Esophagus muscularis mucosa (tissue), 4 donors: ENCODE measurements at regions not wholly inside any gene's neighbourhood (a gene's known extent, or its start where the extent isn't known, plus 50 kb on each side); places are given as distances from the start of the nearest gene placed in this dataset.

Experiments used
- CTCF ChIP-seq, 3 experiments: fragments of 200-600 bp in 2 of 3; fragments of 450-650 bp in 1 of 3; sonication (generic) in 2 of 3; IDR thresholded peaks; one replicate each; pipeline ENCODE4 v1.5.1; 2017 to 2019; ENCODE audit warnings: antibody characterized with exemption in 3 of 3, mild to moderate bottlenecking in 2 of 3, moderate library complexity in 1 of 3
- EP300 ChIP-seq: sonication (generic); formaldehyde crosslinking; IDR thresholded peaks from one replicate; pipeline ENCODE4 v1.6.1; 2017; ENCODE audit warnings: antibody characterized with exemption
- POLR2A ChIP-seq: fragments of 450-650 bp; IDR thresholded peaks from one replicate; pipeline ENCODE4 v1.6.1; 2017; ENCODE audit warnings: antibody characterized with exemption, moderate library complexity, mild to moderate bottlenecking, low read depth
- POLR2AphosphoS5 ChIP-seq, 2 donors: sonication (generic); formaldehyde crosslinking; IDR thresholded peaks; one replicate each; pipeline ENCODE4 v1.6.1; 2017; ENCODE audit warnings: antibody characterized with exemption in 2 of 2

- no peak for TF ChIP-seq CTCF (IDR thresholded peaks at IDR 0.05)
- TF ChIP-seq POLR2A, result no peak
- no peak for TF ChIP-seq POLR2AphosphoS5 (IDR thresholded peaks at IDR 0.05)
- TF ChIP-seq EP300, result no peak
Measured at GRCh38 chr16:85524365-85524629, 88.8 kb upstream of the GSE1 start.
